HCT116 (cell line): ENCODE measurements at regions not wholly inside any gene's neighbourhood (a gene's known extent, or its start where the extent isn't known, plus 50 kb on each side); places are given as distances from the start of the nearest gene placed in this dataset.

ENCODE experiments used
- ATAC-seq: fragments of 200-7000 bp; cut with Tn5 transposase; 2 replicates; pipeline ENCODE4 v1.9.1; 2020; ENCODE audit warnings: mild to moderate bottlenecking, moderate library complexity
- BruUV-seq: library from RNA; stranded (reverse); fragments of 400-500 nt; replicated peaks from 2 replicates; lab custom pipeline; 2021; lab: Mats Ljungman, UMichigan
- CTCF ChIA-PET: fragments of 300-600 bp; sonication (Branson Sonifier 250); formaldehyde crosslinking; loops from one replicate; lab custom pipeline; 2021; ENCODE audit warnings: antibody characterized with exemption; lab: Charles Lee
- POLR2A ChIA-PET: fragments of 300-600, 350-600 bp; sonication (Branson Sonifier 250); formaldehyde crosslinking; loops from one replicate; lab custom pipeline; 2021; ENCODE audit warnings: antibody characterized with exemption; lab: Charles Lee
- RAD21 ChIA-PET, 2 experiments: fragments of 300-600 bp; sonication (Branson Sonifier 250); formaldehyde crosslinking; loops; one replicate each; lab custom pipeline; 2023; ENCODE audit warnings: low total read pairs in 2 of 2; ENCODE audit not compliant: uncharacterized antibody in 2 of 2, unreplicated experiment in 2 of 2, low non-redundant PET in 1 of 2; lab: Charles Lee
- DNase-seq: peaks from one replicate; pipeline ENCODE4 v3.0.0-alpha.2; 2010; ENCODE audit warnings: low read depth, low spot score
- H2AFZ ChIP-seq: fragments of 200-600 bp; shearing (Covaris generic), sonication (generic); 2 replicates; pipeline ENCODE4 v1.6.1; 2017; ENCODE audit warnings: low read depth, mixed run types, mixed read lengths, antibody characterized with exemption, low read length; ENCODE audit not compliant: poor library complexity, severe bottlenecking
- H3K27ac ChIP-seq: 2 replicates; pipeline ENCODE4 v1.5.1; 2012; ENCODE audit warnings: low read depth, low read length
- H3K27me3 ChIP-seq: fragments of 200-600 bp; sonication (generic); 2 replicates; pipeline ENCODE4 v1.6.1; 2016; ENCODE audit warnings: mixed run types, low read length, mixed read lengths; ENCODE audit not compliant: insufficient read depth
- H3K36me3 ChIP-seq, 2 experiments: fragments of 200-500 bp in 1 of 2; fragments of 200-600 bp in 1 of 2; sonication (Bioruptor generic) in 1 of 2; sonication (generic) in 1 of 2; 2 replicates each; pipeline versions ENCODE4 v1.5.1 to v1.6.1; 2014 to 2016; ENCODE audit warnings: low read length in 2 of 2, inconsistent platforms in 1 of 2, mixed read lengths in 1 of 2, mixed run types in 1 of 2; ENCODE audit not compliant: insufficient read depth in 2 of 2, control insufficient read depth in 1 of 2
- H3K4me1 ChIP-seq, 2 experiments: fragments of 200-600 bp in 1 of 2; sonication (generic) in 1 of 2; 2 replicates each; pipeline versions ENCODE4 v1.5.1 to v1.6.1; 2012 to 2017; ENCODE audit warnings: low read length in 2 of 2, inconsistent platforms in 1 of 2, mild to moderate bottlenecking in 1 of 2, mixed read lengths in 1 of 2, mixed run types in 1 of 2, moderate library complexity in 1 of 2; ENCODE audit not compliant: insufficient read depth in 2 of 2, control insufficient read depth in 1 of 2
- H3K4me2 ChIP-seq: fragments of 200-600 bp; sonication (generic); 2 replicates; pipeline ENCODE4 v1.6.1; 2017; ENCODE audit warnings: mixed run types, low read length, mixed read lengths
- H3K4me3 ChIP-seq, 2 experiments: fragments of 200-600 bp in 1 of 2; sonication (generic) in 1 of 2; replicated peaks in 1 of 2; 2 replicates each; pipeline ENCODE4 v1.5.1; 2011 to 2016; ENCODE audit warnings: low read length in 2 of 2, control low read depth in 1 of 2, low read depth in 1 of 2, mild to moderate bottlenecking in 1 of 2, mixed read lengths in 1 of 2, mixed run types in 1 of 2
- H3K79me2 ChIP-seq: fragments of 200-600 bp; sonication (generic); 2 replicates; pipeline ENCODE4 v1.6.1; 2017; ENCODE audit warnings: mild to moderate bottlenecking, mixed run types, low read length, moderate library complexity, mixed read lengths; ENCODE audit not compliant: insufficient read depth
- H3K9ac ChIP-seq: fragments of 200-600 bp; sonication (generic); 2 replicates; pipeline ENCODE4 v1.6.1; 2016; ENCODE audit warnings: low read length, mixed read lengths
- H3K9me2 ChIP-seq: fragments of 200-600 bp; sonication (generic), shearing (Covaris generic); 2 replicates; pipeline ENCODE4 v1.6.1; 2017; ENCODE audit warnings: mixed run types, mild to moderate bottlenecking, moderate library complexity; ENCODE audit not compliant: insufficient read depth
- H3K9me3 ChIP-seq, 2 experiments: fragments of 200-500 bp in 1 of 2; fragments of 200-600 bp in 1 of 2; sonication (Bioruptor generic) in 1 of 2; sonication (generic) in 1 of 2; 2 replicates each; pipeline ENCODE4 v1.6.1; 2014 to 2017; ENCODE audit warnings: low read length in 2 of 2, mixed read lengths in 2 of 2, inconsistent platforms in 1 of 2, low read depth in 1 of 2, mild to moderate bottlenecking in 1 of 2, mixed run types in 1 of 2, moderate library complexity in 1 of 2; ENCODE audit not compliant: control insufficient read depth in 1 of 2, insufficient read depth in 1 of 2
- H4K20me1 ChIP-seq: fragments of 200-600 bp; sonication (generic), shearing (Covaris generic); 2 replicates; pipeline ENCODE4 v1.6.1; 2017; ENCODE audit warnings: mixed run types, mild to moderate bottlenecking, moderate library complexity; ENCODE audit not compliant: insufficient read depth
- ATF3 ChIP-seq: IDR thresholded peaks from 2 replicates; pipeline ENCODE4 v1.6.1; 2012
- CEBPB ChIP-seq: IDR thresholded peaks from 2 replicates; pipeline ENCODE4 v1.6.1; 2012; ENCODE audit warnings: low read depth
- CTCF ChIP-seq, 3 experiments: fragments of 200-600 bp in 1 of 3; sonication (generic) in 1 of 3; IDR thresholded peaks in 2 of 3; conservative IDR thresholded peaks in 1 of 3; 2 replicates each; pipeline ENCODE4 v1.5.1; 2012 to 2017; ENCODE audit warnings: low read depth in 2 of 3, low read length in 2 of 3, antibody characterized with exemption in 1 of 3, borderline replicate concordance in 1 of 3, control low read depth in 1 of 3, mild to moderate bottlenecking in 1 of 3, mixed read lengths in 1 of 3, mixed run types in 1 of 3, moderate library complexity in 1 of 3; ENCODE audit not compliant: insufficient read depth in 1 of 3
- EGR1 ChIP-seq: IDR thresholded peaks from 2 replicates; pipeline ENCODE4 v1.6.1; 2012; ENCODE audit warnings: low read depth
- EZH2phosphoT487 ChIP-seq: fragments of 200-600 bp; IDR thresholded peaks from 2 replicates; pipeline ENCODE4 v1.6.1; 2018; ENCODE audit warnings: antibody characterized with exemption, borderline replicate concordance
- FOSL1 ChIP-seq: IDR thresholded peaks from 2 replicates; pipeline ENCODE4 v1.6.1; 2012; ENCODE audit warnings: low read depth
- JUND ChIP-seq: IDR thresholded peaks from 2 replicates; pipeline ENCODE4 v1.6.1; 2012
- MAX ChIP-seq: IDR thresholded peaks from 2 replicates; pipeline ENCODE4 v1.6.1; 2012
- POLR2A ChIP-seq: IDR thresholded peaks from 2 replicates; pipeline ENCODE4 v1.7.0; 2011; ENCODE audit warnings: borderline replicate concordance; ENCODE audit not compliant: insufficient read depth, insufficient read length; ENCODE audit errors: extremely low read depth
- POLR2AphosphoS5 ChIP-seq: IDR thresholded peaks from 2 replicates; pipeline ENCODE4 v1.6.1; 2011; ENCODE audit warnings: mild to moderate bottlenecking, low read depth, low read length, moderate library complexity
- REST ChIP-seq: IDR thresholded peaks from 2 replicates; pipeline ENCODE4 v1.6.1; 2012; ENCODE audit warnings: low read depth
- SIN3A ChIP-seq: IDR thresholded peaks from 2 replicates; pipeline ENCODE4 v1.6.1; 2012; ENCODE audit warnings: low read depth
- SP1 ChIP-seq: IDR thresholded peaks from 2 replicates; pipeline ENCODE4 v1.6.1; 2012; ENCODE audit warnings: low read depth
- SRF ChIP-seq: IDR thresholded peaks from 2 replicates; pipeline ENCODE4 v1.6.1; 2012; ENCODE audit warnings: low read depth
- TCF7L2 ChIP-seq: IDR thresholded peaks from 2 replicates; pipeline ENCODE4 v1.7.0; 2011; ENCODE audit warnings: borderline replicate concordance, inconsistent platforms; ENCODE audit not compliant: insufficient read depth, insufficient read length; ENCODE audit errors: extremely low read depth
- YY1 ChIP-seq: IDR thresholded peaks from 2 replicates; pipeline ENCODE4 v1.6.1; 2011; ENCODE audit warnings: low read length, low read depth, moderate library complexity, mild to moderate bottlenecking; ENCODE audit not compliant: insufficient replicate concordance; ENCODE audit errors: extremely low read depth
- ZFX ChIP-seq: fragments of 450-650 bp; IDR thresholded peaks from 2 replicates; pipeline ENCODE4 v1.6.1; 2017
- ZNF274 ChIP-seq: fragments of 200-500 bp; sonication (Bioruptor generic); IDR thresholded peaks from 2 replicates; pipeline ENCODE4 v1.6.1; 2014; ENCODE audit warnings: mild to moderate bottlenecking, low read depth, low read length, inconsistent platforms
- intact Hi-C: fragments of 100-400 bp; cut with micrococcal nuclease; formaldehyde crosslinking; loops from 2 replicates; pipeline ENCODE4 v1.10.0; 2022

- Histone ChIP-seq H3K4me2 (no peak overlapping the region), H3K27me3 (no peaks in the 10 kb centered on the region), H3K9me3 (no peaks in the 10 kb centered on the region), H3K9me2 (no peaks in the 10 kb centered on the region), H3K79me2 (no peaks in the 10 kb centered on the region), H3K4me3 (no peak overlapping the region), H3K27ac (no peak overlapping the region), H3K4me1 (no peaks in the 10 kb centered on the region), H3K9ac (no peak overlapping the region), H3K36me3 (no peaks in the 10 kb centered on the region), H2AFZ (no peak overlapping the region), H4K20me1 (no peaks in the 10 kb centered on the region)
- TF ChIP-seq EZH2phosphoT487 = no peak
- no peak for TF ChIP-seq CEBPB
- TF ChIP-seq POLR2A = no peak
- no peak for TF ChIP-seq SP1
- no peak for TF ChIP-seq POLR2AphosphoS5
- no peak for TF ChIP-seq ZFX
- TF ChIP-seq MAX = no peak
- TF ChIP-seq SIN3A = no peak
- no peak for TF ChIP-seq CTCF (IDR thresholded peaks at IDR 0.05 in 2 of 3, conservative IDR thresholded peaks at IDR 0.05 in 1 of 3; ENCODE audit: borderline replicate concordance in 1 of 3, insufficient read depth in 1 of 3, low read depth in 2 of 3, low read length in 2 of 3)
- no peak for TF ChIP-seq TCF7L2
- TF ChIP-seq ZNF274 = no peak
- TF ChIP-seq YY1 = no peak
- TF ChIP-seq SRF = no peak
- TF ChIP-seq FOSL1 = no peak
- TF ChIP-seq EGR1 = no peak
- no peak for TF ChIP-seq ATF3
- TF ChIP-seq JUND = no peak
- TF ChIP-seq REST = no peak
- CTCF ChIA-PET = interaction anchor here (1.1 kb wide), 1 partner anchor 16 kb away, joined by 4 read pairs; no protein-coding TSS in a partner anchor
- intact Hi-C loops = no loop called here
- no TSS peak for BruUV-seq
- RAD21 ChIA-PET = no interaction called here
- POLR2A ChIA-PET = no interaction called here
- DNase-seq (no peak), ATAC-seq (no peak)
These were observed 125.5 kb downstream of the MAP3K7 start for GRCh38 chr6:90461383-90461782.
